ENCODE measurements at regions not wholly inside any gene's neighbourhood (a gene's known extent, or its start where the extent isn't known, plus 50 kb on each side); places are given as distances from the start of the nearest gene placed in this dataset.
"Not testable (repeated sequence)": the region's sequence is repeated elsewhere in the genome, so short reads cannot be mapped to it uniquely, and the experiment has no call there.

GRCh38 chr11:119586181-119586580, 142.8 kb downstream of the NECTIN1 start:
- Mint-ChIP-seq H3K4me3 (no peak overlapping the region), H3K4me1 (peaks cover 16% of the 10 kb centered on the region), H3K36me3 (ENCODE audit: low read depth) (no peaks in the 10 kb centered on the region), H3K27ac (no peak overlapping the region), H3K27me3 (peaks cover 55% of the 10 kb centered on the region), H3K9me3 (no peaks in the 10 kb centered on the region)
- no peak for DNase-seq
- CTCF ChIA-PET, result no interaction called here
- POLR2A ChIA-PET, result no interaction called here

GRCh38 chr11:119585043-119585781, 143.8 kb downstream of the NECTIN1 start:
- Mint-ChIP-seq H3K4me1 (peaks cover 6% of the 10 kb centered on the region), H3K36me3 (ENCODE audit: low read depth) (no peaks in the 10 kb centered on the region), H3K27me3 (peaks cover 60% of the 10 kb centered on the region), H3K4me3 (no peak overlapping the region), H3K27ac (no peak overlapping the region), H3K9me3 (no peaks in the 10 kb centered on the region)
- no peak for DNase-seq
- ChIA-PET CTCF (no interaction called here), POLR2A (no interaction called here)

- Mint-ChIP-seq H3K36me3 (ENCODE audit: low read depth) (no peaks in the 10 kb centered on the region), H3K4me1 (peaks cover 6% of the 10 kb centered on the region), H3K27me3 (peaks cover 62% of the 10 kb centered on the region), H3K27ac (no peak overlapping the region), H3K4me3 (peak overlapping the region; percentile 17), H3K9me3 (no peaks in the 10 kb centered on the region)
- DNase-seq, result peak; percentile 18
- ChIA-PET POLR2A (no interaction called here), CTCF (no interaction called here)
Observed at GRCh38 chr11:119584193-119585042, 144.6 kb downstream of the NECTIN1 start.

GRCh38 chr11:119583585-119583984, 145.4 kb downstream of the NECTIN1 start:
- Mint-ChIP-seq H3K4me1 (peaks cover 6% of the 10 kb centered on the region), H3K27ac (no peak overlapping the region), H3K9me3 (no peaks in the 10 kb centered on the region), H3K36me3 (ENCODE audit: low read depth) (no peaks in the 10 kb centered on the region), H3K27me3 (peaks cover 60% of the 10 kb centered on the region), H3K4me3 (no peak overlapping the region)
- no peak for DNase-seq
- POLR2A ChIA-PET, result no interaction called here
- CTCF ChIA-PET, result no interaction called here

- H3K4me3 Mint-ChIP-seq; POLR2A ChIA-PET; H3K27ac Mint-ChIP-seq; H3K4me1 Mint-ChIP-seq; CTCF ChIA-PET; H3K36me3 Mint-ChIP-seq (ENCODE audit: low read depth); H3K9me3 Mint-ChIP-seq; DNase-seq: not testable (repeated sequence)
- H3K27me3 Mint-ChIP-seq, result peaks cover 59% of the 10 kb centered on the region
Observed at GRCh38 chr11:119581396-119581795, 147.6 kb downstream of the NECTIN1 start.

- H3K4me1 Mint-ChIP-seq, result peaks cover 6% of the 10 kb centered on the region
- no peaks in the 10 kb centered on the region for H3K9me3 Mint-ChIP-seq
- ChIA-PET POLR2A (no interaction called here), CTCF (no interaction called here)
- peaks cover 52% of the 10 kb centered on the region for H3K27me3 Mint-ChIP-seq
- DNase-seq, result no peak
- H3K4me3 Mint-ChIP-seq, result no peak overlapping the region
- no peak overlapping the region for H3K27ac Mint-ChIP-seq
- H3K36me3 Mint-ChIP-seq (ENCODE audit: low read depth), result no peaks in the 10 kb centered on the region
Observed at GRCh38 chr11:119580751-119581150, 148.2 kb downstream of the NECTIN1 start.

- peaks cover 48% of the 10 kb centered on the region for H3K27me3 Mint-ChIP-seq
- H3K4me3 Mint-ChIP-seq, result no peak overlapping the region
Observed at GRCh38 chr11:119580081-119580480, 148.9 kb downstream of the NECTIN1 start.

GRCh38 chr11:119578521-119579191, 150.3 kb downstream of the NECTIN1 start:
- CTCF ChIA-PET, result no interaction called here

More at GRCh38 chr11:119580081-119580480, 148.9 kb downstream of the NECTIN1 start:
- peaks cover 6% of the 10 kb centered on the region for H3K4me1 Mint-ChIP-seq
- no peak for DNase-seq
- ChIA-PET CTCF (no interaction called here), POLR2A (no interaction called here)
- H3K27ac Mint-ChIP-seq, result no peak overlapping the region
- no peaks in the 10 kb centered on the region for H3K36me3 Mint-ChIP-seq (ENCODE audit: low read depth)
- H3K9me3 Mint-ChIP-seq, result no peaks in the 10 kb centered on the region

GRCh38 chr11:119573858-119574257, 150.9 kb upstream of the THY1 start:
- ChIA-PET POLR2A (no interaction called here), CTCF (no interaction called here)
- DNase-seq, result no peak
- H3K36me3 Mint-ChIP-seq (ENCODE audit: low read depth), result no peaks in the 10 kb centered on the region
- no peaks in the 10 kb centered on the region for H3K9me3 Mint-ChIP-seq
- no peak overlapping the region for H3K4me3 Mint-ChIP-seq
- no peaks in the 10 kb centered on the region for H3K4me1 Mint-ChIP-seq
- H3K27me3 Mint-ChIP-seq, result peaks cover 15% of the 10 kb centered on the region
- H3K27ac Mint-ChIP-seq, result no peak overlapping the region

More at GRCh38 chr11:119578521-119579191, 150.3 kb downstream of the NECTIN1 start:
- Mint-ChIP-seq H3K9me3 (no peaks in the 10 kb centered on the region), H3K36me3 (ENCODE audit: low read depth) (no peaks in the 10 kb centered on the region), H3K4me3 (no peak overlapping the region), H3K27ac (no peak overlapping the region), H3K4me1 (no peaks in the 10 kb centered on the region), H3K27me3 (peaks cover 38% of the 10 kb centered on the region)
- DNase-seq, result no peak
- POLR2A ChIA-PET, result no interaction called here

GRCh38 chr11:119572481-119573424, 149.8 kb upstream of the THY1 start:
- Mint-ChIP-seq H3K4me3 (no peak overlapping the region), H3K27ac (no peak overlapping the region), H3K4me1 (no peaks in the 10 kb centered on the region), H3K27me3 (peaks cover 11% of the 10 kb centered on the region), H3K36me3 (ENCODE audit: low read depth) (no peaks in the 10 kb centered on the region), H3K9me3 (no peaks in the 10 kb centered on the region)
- CTCF ChIA-PET, result no interaction called here
- POLR2A ChIA-PET, result no interaction called here
- no peak for DNase-seq

GRCh38 chr11:119571311-119571710, 148.3 kb upstream of the THY1 start:
- CTCF ChIA-PET, result no interaction called here
- POLR2A ChIA-PET, result no interaction called here

GRCh38 chr11:119567688-119568582, 145.0 kb upstream of the THY1 start:
- ChIA-PET POLR2A (no interaction called here), CTCF (interaction anchor here (0.6 kb wide), 1 partner anchor 34 kb away, joined by 3 read pairs; no protein-coding TSS in a partner anchor)
- H3K4me1 Mint-ChIP-seq, result no peaks in the 10 kb centered on the region
- DNase-seq, result no peak
- H3K4me3 Mint-ChIP-seq, result no peak overlapping the region
- H3K27ac Mint-ChIP-seq, result no peak overlapping the region
- no peaks in the 10 kb centered on the region for H3K36me3 Mint-ChIP-seq (ENCODE audit: low read depth)
- peaks cover 16% of the 10 kb centered on the region for H3K27me3 Mint-ChIP-seq
- H3K9me3 Mint-ChIP-seq, result no peaks in the 10 kb centered on the region

More at GRCh38 chr11:119571311-119571710, 148.3 kb upstream of the THY1 start:
- Mint-ChIP-seq H3K4me1 (no peaks in the 10 kb centered on the region), H3K36me3 (ENCODE audit: low read depth) (no peaks in the 10 kb centered on the region), H3K9me3 (no peaks in the 10 kb centered on the region), H3K27ac (no peak overlapping the region), H3K27me3 (peaks cover 5% of the 10 kb centered on the region), H3K4me3 (no peak overlapping the region)
- DNase-seq, result no peak

Data from activated CD4-positive, alpha-beta memory T cell treated with anti-CD3 and anti-CD28 coated beads, Interleukin-2, amount 10 ng/mL, durations not matched to agents 7 days and 5 days (primary cell).